CD1c-positive myeloid dendritic cell (primary cell): ENCODE measurements at regions not wholly inside any gene's neighbourhood (a gene's known extent, or its start where the extent isn't known, plus 50 kb on each side); places are given as distances from the start of the nearest gene placed in this dataset.
"Not testable (repeated sequence)": the region's sequence is repeated elsewhere in the genome, so short reads cannot be mapped to it uniquely, and the experiment has no call there.

Experiments used
- DNase-seq: peaks from one replicate; pipeline ENCODE4 v3.0.0-alpha.2; 2016; ENCODE audit errors: extremely low spot score

DNA sequence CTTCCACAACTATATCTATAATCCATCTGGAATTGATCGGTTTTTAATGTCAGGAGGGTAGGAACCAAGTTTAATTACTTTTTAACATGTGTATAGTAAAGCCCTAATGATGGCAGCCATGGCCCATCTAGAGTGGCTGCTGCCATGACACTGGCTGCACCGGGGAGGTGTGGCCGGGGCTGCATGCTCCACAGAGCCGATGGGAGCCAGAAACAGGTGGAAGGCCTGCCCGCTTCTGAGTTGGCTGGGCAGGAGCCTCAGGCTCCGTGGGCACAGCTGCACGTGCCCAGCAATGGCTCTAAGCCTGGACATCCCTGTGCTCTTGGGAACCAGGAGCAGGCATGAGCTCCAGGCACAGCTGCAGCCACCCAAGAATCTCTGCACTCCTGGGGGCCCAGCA is 73.0 kb downstream of the GBP6 start:
- no peak for DNase-seq

DNA sequence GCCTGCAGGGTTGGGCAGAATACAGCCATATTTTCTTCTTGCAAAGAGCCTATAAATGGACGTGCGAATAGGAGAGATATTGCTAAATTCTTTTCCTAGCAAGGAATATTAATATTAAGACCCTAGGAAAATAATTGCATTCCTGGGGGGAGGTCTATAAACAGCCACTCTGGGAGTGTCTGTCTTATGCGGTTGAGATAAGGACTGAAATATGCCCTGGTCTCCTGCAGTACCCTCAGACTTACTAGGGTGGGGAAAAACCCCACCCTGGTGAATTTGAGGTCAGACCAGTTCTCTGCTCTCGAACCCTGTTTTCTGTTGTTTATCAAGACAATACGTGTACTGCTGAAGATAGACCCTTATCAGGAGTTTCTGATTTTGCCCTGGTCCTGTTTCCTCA is 74.4 kb downstream of the GBP6 start:
- DNase-seq = not testable (repeated sequence)

DNA sequence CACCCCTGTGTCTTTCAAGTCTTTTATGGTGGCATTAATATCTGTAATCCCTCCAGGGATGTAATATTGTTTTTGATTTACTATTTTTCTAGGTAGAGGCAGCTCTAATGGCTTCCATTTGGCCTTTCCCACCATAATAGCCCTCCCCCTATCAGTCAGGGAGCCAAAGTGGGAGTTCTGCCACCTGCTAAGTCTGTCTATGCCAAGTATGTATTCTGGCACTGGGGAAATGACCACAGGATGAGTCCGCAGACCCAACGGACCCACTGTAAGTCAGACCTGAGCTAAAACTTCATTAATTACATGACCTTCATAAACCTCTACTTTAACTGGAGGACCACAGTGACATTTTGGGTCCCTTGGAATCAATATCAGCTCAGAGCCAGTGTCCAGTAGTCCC is 77.1 kb downstream of the GBP6 start:
- no peak for DNase-seq

DNA sequence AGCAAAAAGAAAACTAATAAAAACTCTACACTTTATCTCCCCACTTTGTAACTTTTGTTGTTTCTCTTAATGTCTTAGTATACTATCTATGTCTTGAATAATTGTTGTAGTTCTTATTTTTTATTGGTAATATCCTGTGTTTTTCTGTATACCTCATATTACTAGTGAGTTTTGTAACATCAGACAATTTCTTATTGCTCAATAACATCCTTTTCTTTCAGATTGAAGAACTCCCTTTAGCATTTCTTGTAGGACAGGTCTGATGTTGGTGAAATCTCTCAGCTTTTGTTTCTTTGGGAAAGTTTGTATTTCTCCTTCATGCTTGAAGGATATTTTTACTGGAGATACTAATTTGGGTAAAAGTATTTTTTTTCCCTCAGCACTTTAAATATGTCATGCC is 79.8 kb upstream of the LRRC8B start:
- DNase-seq = no peak

- no peak for DNase-seq
Observed at GRCh38 chr1:89451011-89451410, 73.6 kb upstream of the LRRC8B start.

DNA sequence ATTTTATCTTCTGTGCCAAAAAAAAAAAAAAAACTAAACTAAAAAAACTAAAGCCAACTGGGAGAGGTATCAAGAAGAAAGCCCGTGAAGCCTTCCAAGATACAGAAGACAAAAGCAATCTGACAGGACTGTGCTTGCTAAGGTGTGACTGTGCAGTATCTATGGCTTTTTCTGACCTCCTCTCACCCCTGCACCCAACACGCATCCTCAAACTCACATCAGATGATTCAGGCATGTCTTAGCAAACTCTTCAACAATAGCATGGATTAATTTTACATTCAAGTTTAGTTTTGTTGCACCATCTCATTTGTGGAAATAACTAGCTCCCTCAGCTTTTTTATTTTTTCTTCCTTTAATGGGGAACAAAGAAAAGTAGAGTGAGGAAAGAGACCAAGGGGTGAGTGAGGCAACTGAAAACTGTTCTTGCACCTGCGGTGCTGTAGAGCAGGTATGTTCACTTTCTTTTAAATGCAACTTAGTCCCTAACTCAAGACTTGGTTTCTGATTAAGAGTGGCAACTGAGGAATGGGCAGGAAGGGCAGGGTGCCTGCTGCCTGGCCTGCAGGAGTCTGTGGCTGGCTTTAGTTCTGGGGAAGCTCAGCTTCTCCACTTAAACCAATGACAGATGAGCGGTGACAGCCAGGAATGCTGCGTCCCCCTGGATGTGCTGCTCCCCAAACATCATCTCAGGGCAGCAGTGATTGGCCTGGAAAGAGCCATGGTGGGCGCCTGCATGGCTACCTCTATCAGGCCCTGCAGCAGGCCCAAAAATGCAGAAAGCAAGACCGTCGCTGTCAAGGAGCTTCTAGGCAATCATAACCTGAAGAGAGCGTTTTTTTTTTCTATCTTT is 71.3 kb upstream of the LRRC8B start:
- no peak for DNase-seq

GRCh38 chr1:89454845-89455521 is 69.6 kb upstream of the LRRC8B start:
- peak; percentile 81 for DNase-seq

DNA sequence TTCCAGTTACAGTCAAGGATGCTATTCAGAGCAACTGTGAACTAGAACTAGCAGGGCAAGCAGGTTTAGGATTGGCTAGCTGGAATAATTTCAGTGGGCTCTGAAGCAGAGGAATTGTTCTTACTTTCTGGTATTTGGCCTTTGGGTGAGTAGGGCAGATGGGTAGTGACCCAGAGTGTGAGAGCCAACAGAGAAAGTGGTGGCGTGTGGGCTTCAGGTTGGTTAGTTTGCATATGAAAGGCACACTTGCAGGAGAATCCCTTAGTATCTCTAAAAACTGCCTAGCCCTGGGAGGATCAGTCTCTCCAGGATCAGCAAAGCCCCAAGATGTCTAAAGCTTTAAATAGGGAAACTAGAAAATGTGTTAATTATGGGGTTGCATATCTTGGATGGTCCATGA is 67.6 kb upstream of the LRRC8B start:
- DNase-seq = no peak

GRCh38 chr1:89459081-89459480 is 65.5 kb upstream of the LRRC8B start:
- DNase-seq = no peak

DNA sequence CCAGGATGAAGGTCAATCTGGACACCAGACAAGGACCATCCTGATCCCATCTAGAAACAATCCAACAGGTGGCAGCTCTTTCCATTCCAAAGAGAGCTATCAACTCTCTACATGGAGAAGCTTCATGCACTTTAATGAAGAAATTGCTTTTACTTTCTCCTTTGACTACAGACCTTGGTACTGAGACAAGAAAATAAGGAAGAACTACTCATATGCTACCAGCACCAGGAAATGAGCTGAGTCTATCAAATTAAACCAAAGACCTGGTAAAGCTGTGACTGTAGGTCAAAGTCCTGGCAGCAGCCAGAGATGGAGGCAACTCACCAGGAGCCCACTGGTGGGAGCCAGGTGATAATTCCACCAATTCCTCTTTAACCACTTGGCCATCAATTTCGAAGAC is 64.3 kb upstream of the LRRC8B start:
- peak; percentile 13 for DNase-seq

- DNase-seq = no peak
Observed at GRCh38 chr1:89462250-89462649, 62.4 kb upstream of the LRRC8B start.

GRCh38 chr1:89464008-89464407 is 60.6 kb upstream of the LRRC8B start:
- DNase-seq = peak; percentile 13

DNA sequence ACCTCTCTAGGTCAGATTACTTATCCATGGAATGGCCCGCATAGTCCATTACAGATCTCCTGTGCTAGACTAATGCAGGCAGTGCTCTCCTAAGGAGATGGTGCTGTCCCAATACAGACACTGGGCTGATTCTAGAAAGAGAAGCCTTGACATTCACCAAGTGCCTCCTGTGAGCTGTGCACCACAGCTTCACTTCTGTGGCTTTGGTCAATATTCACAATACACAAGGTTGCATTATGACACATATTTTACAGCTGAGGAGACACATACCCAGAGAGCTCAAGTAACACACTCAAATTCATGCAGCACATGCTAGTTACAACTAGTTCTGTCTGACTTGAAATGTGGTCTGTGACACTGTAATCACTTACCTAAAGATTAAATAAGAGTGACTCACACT is 59.4 kb upstream of the LRRC8B start:
- DNase-seq = peak; percentile 20

GRCh38 chr1:89466307-89466930 is 58.2 kb upstream of the LRRC8B start:
- DNase-seq = peak; percentile 66

DNA sequence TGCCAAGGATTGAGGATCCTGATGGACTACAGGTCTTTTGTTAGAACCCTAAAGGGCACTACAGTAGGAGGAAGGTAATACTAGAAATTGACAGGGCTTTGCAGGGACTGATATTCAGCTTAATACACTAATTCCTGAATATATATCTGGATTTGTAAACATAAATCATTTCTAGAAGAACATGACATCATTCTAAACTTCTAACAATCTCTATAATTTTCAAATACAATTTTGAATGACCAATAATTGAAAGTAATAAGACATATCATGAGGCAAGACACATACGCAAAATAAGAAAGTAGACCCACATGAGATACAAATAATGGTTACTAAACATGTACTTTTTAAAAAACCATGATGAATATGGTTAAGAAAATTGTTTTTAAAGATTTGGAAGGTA is 52.4 kb upstream of the LRRC8B start:
- no peak for DNase-seq

DNA sequence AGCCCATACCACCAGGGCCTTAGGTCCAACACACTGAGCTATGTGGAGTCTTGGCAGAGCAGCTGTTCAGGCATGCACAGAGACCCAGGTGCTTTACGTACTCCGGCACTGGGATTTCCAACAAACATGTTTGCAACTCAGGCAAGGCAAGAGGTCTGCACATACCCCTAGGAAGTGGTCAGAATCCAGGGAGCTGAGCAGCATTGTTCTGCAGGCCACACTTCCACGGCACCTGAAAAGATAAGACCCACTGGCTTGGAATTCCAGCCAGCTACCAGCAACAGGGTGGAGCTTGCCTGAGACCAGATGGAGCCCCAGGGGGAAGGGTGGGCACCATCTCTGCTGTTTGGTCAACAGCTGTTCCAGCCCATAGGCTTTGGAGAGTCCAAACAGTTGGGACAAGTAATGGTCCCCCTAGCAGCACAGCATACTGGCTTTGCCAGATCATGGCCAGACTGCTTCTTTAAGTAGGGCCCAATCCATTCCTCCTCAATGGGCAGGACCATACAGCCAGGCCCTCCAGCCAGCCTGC is 51.7 kb upstream of the LRRC8B start:
- no peak for DNase-seq
